Germinal center (tissue), 1 donor: ENCODE measurements at regions not wholly inside any gene's neighbourhood (a gene's known extent, or its start where the extent isn't known, plus 50 kb on each side); places are given as distances from the start of the nearest gene placed in this dataset.
"Not testable (repeated sequence)": the region's sequence is repeated elsewhere in the genome, so short reads cannot be mapped to it uniquely, and the experiment has no call there.

Source experiments
- DNase-seq: peaks from one replicate; pipeline ENCODE4 v3.0.0; 2012; ENCODE audit warnings: mixed read lengths, low spot score

GRCh38 chrX:76509775-76510174 lies 82.3 kb downstream of the MAGEE1 start:
- no peak for DNase-seq

- DNase-seq, result no peak
These were observed 90.0 kb downstream of the MAGEE1 start for GRCh38 chrX:76517544-76517943.

GRCh38 chrX:76520273-76521054 lies 93.0 kb downstream of the MAGEE1 start:
- no peak for DNase-seq

GRCh38 chrX:76535675-76536074 lies 108.2 kb downstream of the MAGEE1 start:
- DNase-seq, result not testable (repeated sequence)

DNA sequence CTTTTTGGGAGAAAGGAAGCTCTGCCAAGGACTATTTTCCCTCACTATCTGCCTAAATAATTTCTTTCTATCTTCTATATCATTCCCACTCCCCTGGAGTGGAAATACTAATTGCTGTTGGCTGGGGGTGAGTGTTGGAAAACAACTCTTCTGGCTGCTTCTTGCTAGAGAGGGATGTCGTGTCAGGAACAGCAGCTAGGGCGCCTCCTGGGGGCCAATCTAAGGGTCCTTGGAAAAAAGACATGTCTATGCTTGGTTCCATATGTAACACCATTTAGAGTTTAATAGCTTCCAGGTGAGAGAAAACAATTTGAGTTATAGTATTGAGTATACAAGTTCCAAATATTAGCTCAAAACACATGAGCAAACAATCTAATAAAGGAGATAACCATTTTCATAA lies 111.3 kb downstream of the MAGEE1 start:
- DNase-seq, result no peak

GRCh38 chrX:76543381-76543780 lies 115.9 kb downstream of the MAGEE1 start:
- DNase-seq, result not testable (repeated sequence)

GRCh38 chrX:76550016-76550415 lies 122.5 kb downstream of the MAGEE1 start:
- no peak for DNase-seq

GRCh38 chrX:76555269-76555668 lies 127.8 kb downstream of the MAGEE1 start:
- DNase-seq, result no peak

DNA sequence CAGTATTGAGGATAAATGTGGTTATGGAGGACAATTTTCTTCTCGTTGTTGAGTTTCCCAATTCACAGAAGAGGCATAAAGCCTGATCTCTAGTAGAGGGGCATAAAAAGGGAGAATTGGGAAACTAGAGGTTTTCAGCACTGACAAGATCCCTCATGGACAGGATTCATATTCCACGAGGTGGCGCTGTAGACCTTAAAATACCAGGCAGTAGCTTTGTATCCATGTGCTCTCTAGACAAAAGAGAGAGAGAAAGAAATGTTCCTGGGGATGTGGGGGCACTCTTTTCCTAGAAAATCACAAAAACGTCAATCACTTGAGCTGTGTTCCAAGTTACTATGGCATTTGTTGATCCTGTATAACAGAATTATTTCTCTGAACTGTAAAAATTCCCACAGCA lies 128.3 kb downstream of the MAGEE1 start:
- DNase-seq, result peak; percentile 3

GRCh38 chrX:76564842-76565241 lies 137.3 kb downstream of the MAGEE1 start:
- DNase-seq, result not testable (repeated sequence)

GRCh38 chrX:76605390-76605789 lies 177.9 kb downstream of the MAGEE1 start:
- no peak for DNase-seq

- no peak for DNase-seq
These were observed 189.5 kb downstream of the MAGEE1 start for GRCh38 chrX:76617020-76617419.

GRCh38 chrX:76643590-76643989 lies 216.1 kb downstream of the MAGEE1 start:
- no peak for DNase-seq

DNA sequence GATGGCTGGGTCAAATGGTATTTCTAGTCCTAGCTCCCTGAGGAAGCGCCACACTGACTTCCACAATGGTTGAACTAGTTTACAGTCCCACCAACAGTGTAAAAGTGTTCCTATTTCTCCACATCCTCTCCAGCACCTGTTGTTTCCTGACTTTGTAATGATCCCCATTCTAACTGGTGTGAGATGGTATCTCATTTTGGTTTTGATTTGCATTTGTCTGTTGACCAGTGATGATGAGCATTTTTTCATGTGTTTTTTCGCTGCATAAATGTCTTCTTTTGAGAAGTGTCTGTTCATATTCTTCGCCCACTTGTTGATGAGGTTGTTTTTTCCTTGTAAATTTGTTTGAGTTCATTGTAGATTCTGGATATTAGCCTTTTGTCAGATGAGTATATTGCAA lies 223.9 kb downstream of the MAGEE1 start:
- DNase-seq, result not testable (repeated sequence)

DNA sequence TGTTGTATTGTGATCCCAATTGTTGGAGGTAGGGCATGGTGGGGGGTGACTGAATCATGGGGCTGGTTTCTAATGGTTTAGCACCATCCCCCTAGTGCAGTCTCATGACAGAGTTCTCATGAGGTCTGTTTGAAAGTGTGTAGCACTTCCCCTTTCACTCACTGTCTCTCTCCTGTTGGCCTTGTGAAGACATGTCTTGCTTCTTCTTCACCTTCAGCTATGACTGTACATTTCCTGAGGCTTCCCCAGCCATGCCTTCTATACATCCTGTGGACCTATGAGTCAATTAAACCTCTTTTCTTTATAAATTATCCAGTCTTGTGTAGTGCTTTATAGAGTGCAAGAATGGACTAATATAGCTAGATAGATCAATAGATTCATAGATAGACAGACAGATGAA lies 230.0 kb downstream of the MAGEE1 start:
- DNase-seq, result no peak
